HEK293T (cell line): ENCODE measurements at regions not wholly inside any gene's neighbourhood (a gene's known extent, or its start where the extent isn't known, plus 50 kb on each side); places are given as distances from the start of the nearest gene placed in this dataset.

Experiments used
- ARNT ChIP-seq: fragments of 450-650 bp; IDR thresholded peaks from 2 replicates; pipeline ENCODE4 v1.6.1; 2017; ENCODE audit warnings: mild to moderate bottlenecking
- BHLHE40 ChIP-seq: fragments of 450-650 bp; IDR thresholded peaks from 2 replicates; pipeline ENCODE4 v1.6.1; 2016; ENCODE audit warnings: mild to moderate bottlenecking, moderate library complexity, borderline replicate concordance
- CTBP1 ChIP-seq: fragments of 450-650 bp; IDR thresholded peaks from 2 replicates; pipeline ENCODE4 v1.6.1; 2016; ENCODE audit warnings: borderline replicate concordance
- ELF4 ChIP-seq: fragments of 450-650 bp; IDR thresholded peaks from 2 replicates; pipeline ENCODE4 v1.6.1; 2017; ENCODE audit warnings: antibody characterized with exemption
- FOXA1 ChIP-seq: fragments of 450-650 bp; IDR thresholded peaks from 2 replicates; pipeline ENCODE4 v1.6.1; 2016; ENCODE audit warnings: mild to moderate bottlenecking
- FOXM1 ChIP-seq: fragments of 450-650 bp; IDR thresholded peaks from 2 replicates; pipeline ENCODE4 v1.6.1; 2017; ENCODE audit warnings: mild to moderate bottlenecking, borderline replicate concordance
- HDGF ChIP-seq: fragments of 450-650 bp; IDR thresholded peaks from 2 replicates; pipeline ENCODE4 v1.6.1; 2017; ENCODE audit warnings: antibody characterized with exemption, borderline replicate concordance
- L3MBTL2 ChIP-seq: fragments of 450-650 bp; conservative IDR thresholded peaks from 2 replicates; pipeline ENCODE4 v1.6.1; 2016; ENCODE audit warnings: mild to moderate bottlenecking
- LEF1 ChIP-seq: fragments of 450-650 bp; IDR thresholded peaks from 2 replicates; pipeline ENCODE4 v1.6.1; 2017; ENCODE audit warnings: mild to moderate bottlenecking, borderline replicate concordance
- SP1 ChIP-seq: fragments of 450-650 bp; IDR thresholded peaks from 2 replicates; pipeline ENCODE4 v1.6.1; 2017
- SUZ12 ChIP-seq: fragments of 450-650 bp; IDR thresholded peaks from 2 replicates; pipeline ENCODE4 v1.6.1; 2016; ENCODE audit warnings: mild to moderate bottlenecking
- TARDBP ChIP-seq: fragments of 450-650 bp; IDR thresholded peaks from 2 replicates; pipeline ENCODE4 v1.6.1; 2016
- TF ChIP-seq, protein P1 (sequence below): fragments of 450-650 bp; IDR thresholded peaks from 2 replicates; pipeline ENCODE4 v1.6.1; 2016

DNA sequence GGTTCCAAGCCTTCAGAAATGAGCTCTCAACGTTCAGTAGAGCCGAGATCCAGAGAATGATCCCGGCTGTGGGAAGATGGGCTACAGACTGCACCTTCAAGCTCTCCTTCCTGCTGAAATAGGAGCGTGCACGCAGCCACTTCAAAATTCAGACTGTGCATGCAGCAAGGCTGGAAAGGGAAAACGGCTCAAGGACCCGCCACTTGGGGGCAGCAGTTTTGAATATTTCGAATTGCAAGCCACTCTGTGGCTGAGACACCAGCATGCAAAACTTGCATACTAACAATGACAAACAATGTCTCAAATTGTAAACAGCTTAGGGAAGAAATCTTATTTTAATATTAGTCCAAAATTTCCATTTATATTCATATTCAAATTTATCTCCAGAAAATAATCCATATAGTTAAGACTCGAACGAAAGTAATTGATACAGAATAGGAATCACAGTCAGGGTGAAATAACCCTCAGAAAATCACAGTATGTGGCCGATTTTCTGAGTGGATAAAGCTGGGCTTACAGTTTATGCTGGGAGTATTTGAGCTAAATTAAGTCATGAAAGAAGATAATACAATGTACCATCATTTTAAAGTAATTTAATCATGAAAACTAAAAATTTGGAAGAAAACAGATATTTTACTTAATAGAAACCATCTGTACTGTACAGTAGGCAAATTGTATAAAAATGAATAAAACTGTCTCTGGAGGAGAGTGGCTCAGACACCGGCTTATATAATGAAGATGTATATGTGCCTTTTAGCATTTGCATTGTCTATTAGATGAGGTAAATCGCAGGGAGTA lies 137.9 kb upstream of the MKI67 start:
- TF ChIP-seq LEF1 (no peak), ELF4 (no peak), SUZ12 (no peak), L3MBTL2 (no peak), FOXA1 (no peak), SP1 (no peak), BHLHE40 (no peak), CTBP1 (no peak), FOXM1 (no peak), TARDBP (no peak), ARNT (no peak), HDGF (no peak)
- TF ChIP-seq, protein P1, sequence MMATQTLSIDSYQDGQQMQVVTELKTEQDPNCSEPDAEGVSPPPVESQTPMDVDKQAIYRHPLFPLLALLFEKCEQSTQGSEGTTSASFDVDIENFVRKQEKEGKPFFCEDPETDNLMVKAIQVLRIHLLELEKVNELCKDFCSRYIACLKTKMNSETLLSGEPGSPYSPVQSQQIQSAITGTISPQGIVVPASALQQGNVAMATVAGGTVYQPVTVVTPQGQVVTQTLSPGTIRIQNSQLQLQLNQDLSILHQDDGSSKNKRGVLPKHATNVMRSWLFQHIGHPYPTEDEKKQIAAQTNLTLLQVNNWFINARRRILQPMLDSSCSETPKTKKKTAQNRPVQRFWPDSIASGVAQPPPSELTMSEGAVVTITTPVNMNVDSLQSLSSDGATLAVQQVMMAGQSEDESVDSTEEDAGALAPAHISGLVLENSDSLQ = no peak
